Esophagus muscularis mucosa (tissue), 4 donors: ENCODE measurements at regions not wholly inside any gene's neighbourhood (a gene's known extent, or its start where the extent isn't known, plus 50 kb on each side); places are given as distances from the start of the nearest gene placed in this dataset.

Experiments used
- CTCF ChIP-seq, 3 experiments: fragments of 200-600 bp in 2 of 3; fragments of 450-650 bp in 1 of 3; sonication (generic) in 2 of 3; IDR thresholded peaks; one replicate each; pipeline ENCODE4 v1.5.1; 2017 to 2019; ENCODE audit warnings: antibody characterized with exemption in 3 of 3, mild to moderate bottlenecking in 2 of 3, moderate library complexity in 1 of 3
- EP300 ChIP-seq: sonication (generic); formaldehyde crosslinking; IDR thresholded peaks from one replicate; pipeline ENCODE4 v1.6.1; 2017; ENCODE audit warnings: antibody characterized with exemption
- POLR2A ChIP-seq: fragments of 450-650 bp; IDR thresholded peaks from one replicate; pipeline ENCODE4 v1.6.1; 2017; ENCODE audit warnings: antibody characterized with exemption, moderate library complexity, mild to moderate bottlenecking, low read depth
- POLR2AphosphoS5 ChIP-seq, 2 donors: sonication (generic); formaldehyde crosslinking; IDR thresholded peaks; one replicate each; pipeline ENCODE4 v1.6.1; 2017; ENCODE audit warnings: antibody characterized with exemption in 2 of 2

- TF ChIP-seq POLR2AphosphoS5 (IDR thresholded peaks at IDR 0.05) (no peak), CTCF (IDR thresholded peaks at IDR 0.05) (no peak), POLR2A (no peak), EP300 (no peak)
These were observed 438.5 kb upstream of the NUDT12 start for GRCh38 chr5:104001136-104001535.
